NB4 (cell line): ENCODE measurements at regions not wholly inside any gene's neighbourhood (a gene's known extent, or its start where the extent isn't known, plus 50 kb on each side); places are given as distances from the start of the nearest gene placed in this dataset.
A peak's percentile ranks its signal among the peaks of the same experiment; 100 is the strongest.
"Not testable (repeated sequence)": the region's sequence is repeated elsewhere in the genome, so short reads cannot be mapped to it uniquely, and the experiment has no call there.

ENCODE experiments used
- DNase-seq: peaks from one replicate; pipeline ENCODE4 v3.0.0; 2010; ENCODE audit warnings: low read depth
- H3K4me3 ChIP-seq: one replicate; pipeline ENCODE4 v1.5.1; 2011; ENCODE audit warnings: mild to moderate bottlenecking, low read depth, low read length, moderate library complexity
- CTCF ChIP-seq: IDR thresholded peaks from one replicate; pipeline ENCODE4 v1.5.1; 2012; ENCODE audit warnings: low read depth, low read length
- MAX ChIP-seq: IDR thresholded peaks from 2 replicates; pipeline ENCODE4 v1.6.1; 2011; ENCODE audit warnings: low read depth, low read length
- MYC ChIP-seq: IDR thresholded peaks from 2 replicates; pipeline ENCODE4 v1.6.1; 2011; ENCODE audit warnings: low read depth, low read length
- POLR2A ChIP-seq: IDR thresholded peaks from 2 replicates; pipeline ENCODE4 v1.6.1; 2011; ENCODE audit warnings: mild to moderate bottlenecking; ENCODE audit not compliant: insufficient read length; ENCODE audit errors: extremely low read depth

- TF ChIP-seq CTCF (no peak), POLR2A (no peak), MAX (no peak), MYC (no peak)
These were observed 108.5 kb upstream of the STMND1 start for GRCh38 chr6:16993396-16993795.

GRCh38 chr6:16991981-16992629 lies 109.7 kb upstream of the STMND1 start:
- H3K4me3 ChIP-seq: no peak overlapping the region
- no peak for TF ChIP-seq MAX
- no peak for TF ChIP-seq CTCF
- TF ChIP-seq MYC: no peak
- no peak for TF ChIP-seq POLR2A
- no peak for DNase-seq

More at GRCh38 chr6:16993396-16993795, 108.5 kb upstream of the STMND1 start:
- DNase-seq: no peak
- no peak overlapping the region for H3K4me3 ChIP-seq

- not testable (repeated sequence) for H3K4me3 ChIP-seq, DNase-seq
These were observed 111.9 kb upstream of the STMND1 start for GRCh38 chr6:16989976-16990375.

GRCh38 chr6:16989382-16989781 lies 112.5 kb upstream of the STMND1 start:
- DNase-seq: no peak
- no peak overlapping the region for H3K4me3 ChIP-seq
- TF ChIP-seq MAX: no peak
- no peak for TF ChIP-seq MYC
- TF ChIP-seq CTCF: no peak
- TF ChIP-seq POLR2A: no peak

GRCh38 chr6:16987996-16988395 lies 113.9 kb upstream of the STMND1 start:
- TF ChIP-seq CTCF: no peak
- H3K4me3 ChIP-seq: no peak overlapping the region
- DNase-seq: no peak

GRCh38 chr6:16985513-16986284 lies 116.2 kb upstream of the STMND1 start:
- no peak for TF ChIP-seq CTCF
- no peak for TF ChIP-seq POLR2A
- TF ChIP-seq MAX: no peak
- TF ChIP-seq MYC: no peak
- no peak overlapping the region for H3K4me3 ChIP-seq
- DNase-seq: peak; percentile 26
